ENCODE measurements at regions not wholly inside any gene's neighbourhood (a gene's known extent, or its start where the extent isn't known, plus 50 kb on each side); places are given as distances from the start of the nearest gene placed in this dataset.

GRCh38 chr7:41367967-41368882, 334.7 kb downstream of the INHBA start:
- no TSS peak for BruUV-seq (replicated peaks)
- no peaks in the 10 kb centered on the region for H3K79me2 ChIP-seq (ENCODE audit: control insufficient read depth, insufficient read depth, low read length)
- RAD21 ChIA-PET (ENCODE audit: unreplicated experiment), result no interaction called here
- POLR2A ChIA-PET, result no interaction called here
- FAIRE-seq (no peak), DNase-seq (ENCODE audit: low read depth, low spot score) (no peak), ATAC-seq (no peak)
- SMC1A ChIA-PET (ENCODE audit: uncharacterized antibody, unreplicated experiment), result interaction anchor here (0.9 kb wide), 1 partner anchor 329 kb away, joined by 3 read pairs; no protein-coding TSS in a partner anchor
- WGBS (ENCODE audit: insufficient coverage, insufficient replicate concordance, low lambda C conversion rate, missing lambda C conversion rate), result 60% methylated on average over 11 of the region's 11 CpGs
- TF ChIP-seq IRF4 (IDR thresholded peaks at IDR 0.05; ENCODE audit: low read depth, low read length) (no peak), BCL11A (IDR thresholded peaks at IDR 0.05; ENCODE audit: low read depth, low read length) (no peak), KLF5 (IDR thresholded peaks at IDR 0.05; ENCODE audit: partially characterized antibody) (no peak), CREM (IDR thresholded peaks at IDR 0.05; ENCODE audit: low read depth) (no peak), ATF2 (IDR thresholded peaks at IDR 0.05; ENCODE audit: low read length) (no peak), MYC (IDR thresholded peaks at IDR 0.05; ENCODE audit: insufficient read depth, insufficient read length, insufficient replicate concordance, low read length, severe bottlenecking) (no peak), PAX8 (IDR thresholded peaks at IDR 0.05) (no peak), ZBTB4 (CRISPR knock-in tag; IDR thresholded peaks at IDR 0.05) (no peak), SREBF2 (IDR thresholded peaks at IDR 0.05; ENCODE audit: low read length) (no peak)
- no peak overlapping the region for H2AFZ ChIP-seq (ENCODE audit: control insufficient read depth, low read depth, low read length)
- H3K4me1 ChIP-seq (ENCODE audit: control insufficient read depth, insufficient read depth, low read length), result no peaks in the 10 kb centered on the region
- no peak overlapping the region for H3K4me2 ChIP-seq (ENCODE audit: control insufficient read depth, insufficient read depth)
- H3K4me3 ChIP-seq, result no peak overlapping the region
- in situ Hi-C loops (cut with MboI) (no loop called here), intact Hi-C loops (cut with micrococcal nuclease; ENCODE audit: unreplicated experiment) (no loop called here)
- no peak overlapping the region for H3K9ac ChIP-seq (ENCODE audit: control insufficient read depth, insufficient read depth, low read length)
- no peaks in the 10 kb centered on the region for H4K20me1 ChIP-seq (ENCODE audit: control insufficient read depth, insufficient read depth)
- H3K9me3 ChIP-seq (replicated peaks; ENCODE audit: control insufficient read depth, insufficient read depth, low read length), result no peaks in the 10 kb centered on the region
- CTCF ChIA-PET, result no interaction called here
- no peaks in the 10 kb centered on the region for H3K27me3 ChIP-seq (replicated peaks in 1 of 2; ENCODE audit: control insufficient read depth in 2 of 2, insufficient read depth in 2 of 2, low read length in 1 of 2)
- no peaks in the 10 kb centered on the region for H3K36me3 ChIP-seq (ENCODE audit: control insufficient read depth in 2 of 2, insufficient read depth in 2 of 2, low read length in 1 of 2)
- no peak overlapping the region for H3K27ac ChIP-seq (ENCODE audit: control insufficient read depth, insufficient read depth)

Measured in GM12878 (cell line).